Stimulated activated naive CD4-positive, alpha-beta T cell treated with Interleukin-2 at 50 U/mL for 16 hours (primary cell): ENCODE measurements at regions not wholly inside any gene's neighbourhood (a gene's known extent, or its start where the extent isn't known, plus 50 kb on each side); places are given as distances from the start of the nearest gene placed in this dataset.

Experiments
- DNase-seq: peaks from one replicate; lab custom pipeline; 2025; lab: John Stamatoyannopoulos, UW

- DNase-seq = no peak
Observed at GRCh38 chr10:62745581-62745980, 58.9 kb upstream of the ADO start.

GRCh38 chr10:62746951-62747729 is 57.4 kb upstream of the ADO start:
- no peak for DNase-seq

- DNase-seq = no peak
Observed at GRCh38 chr10:62748386-62748785, 56.1 kb upstream of the ADO start.

- DNase-seq = no peak
Observed at GRCh38 chr10:62749093-62749683, 55.3 kb upstream of the ADO start.
